Thyroid gland (tissue), 4 donors: ENCODE measurements at regions not wholly inside any gene's neighbourhood (a gene's known extent, or its start where the extent isn't known, plus 50 kb on each side); places are given as distances from the start of the nearest gene placed in this dataset.

Experiments
- CTCF ChIP-seq, 6 experiments: fragments of 200-600 bp in 3 of 6; fragments of 450-650 bp in 3 of 6; sonication (generic) in 3 of 6; IDR thresholded peaks; one replicate each; pipeline ENCODE4 v1.5.1; 2016 to 2019; ENCODE audit warnings: antibody characterized with exemption in 6 of 6, mild to moderate bottlenecking in 2 of 6, inconsistent platforms in 1 of 6, moderate library complexity in 1 of 6
- POLR2A ChIP-seq, 2 donors: fragments of 450-650 bp; IDR thresholded peaks; one replicate each; pipeline ENCODE4 v1.6.1; 2017; ENCODE audit warnings: antibody characterized with exemption in 2 of 2, mild to moderate bottlenecking in 2 of 2, moderate library complexity in 1 of 2

GRCh38 chr7:37505750-37506353, 57.2 kb upstream of the ELMO1 start:
- TF ChIP-seq CTCF (IDR thresholded peaks at IDR 0.05) = no peak
- TF ChIP-seq POLR2A (IDR thresholded peaks at IDR 0.05) = no peak
